ENCODE measurements at regions not wholly inside any gene's neighbourhood (a gene's known extent, or its start where the extent isn't known, plus 50 kb on each side); places are given as distances from the start of the nearest gene placed in this dataset.

DNA sequence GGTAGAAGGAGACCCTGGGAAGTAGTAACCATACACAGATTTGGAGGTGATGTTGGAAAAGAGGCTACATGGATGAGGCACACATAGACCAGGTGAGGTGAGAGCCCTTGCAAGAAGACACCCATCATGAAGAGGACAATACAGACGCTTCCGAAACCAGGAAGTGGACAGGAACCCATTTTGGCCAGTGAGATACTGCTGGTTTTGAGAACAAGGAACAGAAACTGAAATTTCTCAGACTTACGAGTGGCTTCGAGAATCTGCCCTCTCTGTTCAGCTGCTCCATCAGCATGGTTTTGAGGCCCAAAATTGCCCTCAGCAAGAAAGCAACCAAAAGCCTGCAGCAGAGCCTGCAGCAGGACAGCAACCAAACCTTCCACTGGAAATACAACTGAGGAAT lies 479.1 kb upstream of the NRXN1 start:
- Histone ChIP-seq H3K79me2 (replicated peaks; ENCODE audit: insufficient read depth) (no peaks in the 10 kb centered on the region), H3K27ac (ENCODE audit: low read depth) (no peak overlapping the region), H3K4me1 (ENCODE audit: insufficient read depth) (no peaks in the 10 kb centered on the region), H2AFZ (no peak overlapping the region), H4K20me1 (replicated peaks; ENCODE audit: insufficient read depth) (no peaks in the 10 kb centered on the region), H3K4me3 (no peak overlapping the region), H3K9me2 (ENCODE audit: insufficient read depth) (no peaks in the 10 kb centered on the region), H3K36me3 (ENCODE audit: insufficient read depth) (no peaks in the 10 kb centered on the region), H3K4me2 (no peak overlapping the region), H3F3A (replicated peaks; ENCODE audit: low read depth) (no peaks in the 10 kb centered on the region), H3K27me3 (ENCODE audit: insufficient read depth) (no peaks in the 10 kb centered on the region)
- ATAC-seq (no peak), DNase-seq (ENCODE audit: low spot score) (no peak)
- Mint-ChIP-seq H3K36me3 (ENCODE audit: low read depth) (no peaks in the 10 kb centered on the region), H3K4me3 (no peak overlapping the region), H3K27me3 (ENCODE audit: insufficient read depth, low read depth, poor library complexity) (peaks cover 4% of the 10 kb centered on the region), H3K9me3 (no peaks in the 10 kb centered on the region), H3K27ac (no peak overlapping the region), H3K4me1 (no peaks in the 10 kb centered on the region)
- TF ChIP-seq ZNF114 (CRISPR knock-in tag; IDR thresholded peaks at IDR 0.05) (no peak), EZH2 (IDR thresholded peaks at IDR 0.05; ENCODE audit: low read depth, unreplicated experiment) (no peak), EZH2phosphoT487 (IDR thresholded peaks at IDR 0.05; ENCODE audit: unreplicated experiment) (no peak), NANOG (IDR thresholded peaks at IDR 0.05; ENCODE audit: borderline replicate concordance) (no peak)
- TF ChIP-seq, protein P1, sequence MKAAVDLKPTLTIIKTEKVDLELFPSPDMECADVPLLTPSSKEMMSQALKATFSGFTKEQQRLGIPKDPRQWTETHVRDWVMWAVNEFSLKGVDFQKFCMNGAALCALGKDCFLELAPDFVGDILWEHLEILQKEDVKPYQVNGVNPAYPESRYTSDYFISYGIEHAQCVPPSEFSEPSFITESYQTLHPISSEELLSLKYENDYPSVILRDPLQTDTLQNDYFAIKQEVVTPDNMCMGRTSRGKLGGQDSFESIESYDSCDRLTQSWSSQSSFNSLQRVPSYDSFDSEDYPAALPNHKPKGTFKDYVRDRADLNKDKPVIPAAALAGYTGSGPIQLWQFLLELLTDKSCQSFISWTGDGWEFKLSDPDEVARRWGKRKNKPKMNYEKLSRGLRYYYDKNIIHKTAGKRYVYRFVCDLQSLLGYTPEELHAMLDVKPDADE (IDR thresholded peaks at IDR 0.05), result no peak
- TF ChIP-seq, protein P2, sequence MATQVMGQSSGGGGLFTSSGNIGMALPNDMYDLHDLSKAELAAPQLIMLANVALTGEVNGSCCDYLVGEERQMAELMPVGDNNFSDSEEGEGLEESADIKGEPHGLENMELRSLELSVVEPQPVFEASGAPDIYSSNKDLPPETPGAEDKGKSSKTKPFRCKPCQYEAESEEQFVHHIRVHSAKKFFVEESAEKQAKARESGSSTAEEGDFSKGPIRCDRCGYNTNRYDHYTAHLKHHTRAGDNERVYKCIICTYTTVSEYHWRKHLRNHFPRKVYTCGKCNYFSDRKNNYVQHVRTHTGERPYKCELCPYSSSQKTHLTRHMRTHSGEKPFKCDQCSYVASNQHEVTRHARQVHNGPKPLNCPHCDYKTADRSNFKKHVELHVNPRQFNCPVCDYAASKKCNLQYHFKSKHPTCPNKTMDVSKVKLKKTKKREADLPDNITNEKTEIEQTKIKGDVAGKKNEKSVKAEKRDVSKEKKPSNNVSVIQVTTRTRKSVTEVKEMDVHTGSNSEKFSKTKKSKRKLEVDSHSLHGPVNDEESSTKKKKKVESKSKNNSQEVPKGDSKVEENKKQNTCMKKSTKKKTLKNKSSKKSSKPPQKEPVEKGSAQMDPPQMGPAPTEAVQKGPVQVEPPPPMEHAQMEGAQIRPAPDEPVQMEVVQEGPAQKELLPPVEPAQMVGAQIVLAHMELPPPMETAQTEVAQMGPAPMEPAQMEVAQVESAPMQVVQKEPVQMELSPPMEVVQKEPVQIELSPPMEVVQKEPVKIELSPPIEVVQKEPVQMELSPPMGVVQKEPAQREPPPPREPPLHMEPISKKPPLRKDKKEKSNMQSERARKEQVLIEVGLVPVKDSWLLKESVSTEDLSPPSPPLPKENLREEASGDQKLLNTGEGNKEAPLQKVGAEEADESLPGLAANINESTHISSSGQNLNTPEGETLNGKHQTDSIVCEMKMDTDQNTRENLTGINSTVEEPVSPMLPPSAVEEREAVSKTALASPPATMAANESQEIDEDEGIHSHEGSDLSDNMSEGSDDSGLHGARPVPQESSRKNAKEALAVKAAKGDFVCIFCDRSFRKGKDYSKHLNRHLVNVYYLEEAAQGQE (IDR thresholded peaks at IDR 0.05; ENCODE audit: unreplicated experiment), result no peak

DNA sequence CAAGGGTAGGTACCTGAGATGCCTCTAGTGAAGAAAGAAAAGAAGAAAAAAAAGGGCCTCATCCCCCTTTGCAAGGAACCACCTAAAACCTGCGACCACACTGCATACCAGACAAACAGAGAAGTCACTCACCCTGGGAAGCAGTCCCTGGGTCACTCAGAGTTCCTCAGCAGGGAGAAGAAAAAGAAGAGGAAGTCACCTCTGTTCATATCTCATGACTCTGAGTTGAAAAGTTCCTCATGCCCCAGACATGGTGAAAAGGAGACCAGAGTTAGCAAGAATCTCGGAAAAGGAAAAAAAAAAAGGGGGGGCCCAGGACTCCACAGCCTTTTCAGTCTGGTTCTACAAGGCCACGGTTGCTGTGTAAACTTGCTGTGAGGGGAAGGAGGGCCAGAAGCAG lies 478.4 kb upstream of the NRXN1 start:
- Histone ChIP-seq H3K79me2 (replicated peaks; ENCODE audit: insufficient read depth) (no peaks in the 10 kb centered on the region), H3K4me1 (ENCODE audit: insufficient read depth) (no peaks in the 10 kb centered on the region), H3K27ac (ENCODE audit: low read depth) (no peak overlapping the region), H3K36me3 (ENCODE audit: insufficient read depth) (no peaks in the 10 kb centered on the region), H3F3A (replicated peaks; ENCODE audit: low read depth) (no peaks in the 10 kb centered on the region), H3K4me2 (no peak overlapping the region), H3K4me3 (no peak overlapping the region), H3K27me3 (ENCODE audit: insufficient read depth) (no peaks in the 10 kb centered on the region), H3K9me2 (ENCODE audit: insufficient read depth) (no peaks in the 10 kb centered on the region), H2AFZ (no peak overlapping the region; the same call in 1 of the 2 replicates), H4K20me1 (replicated peaks; ENCODE audit: insufficient read depth) (no peaks in the 10 kb centered on the region)
- no peak for ATAC-seq
- no peaks in the 10 kb centered on the region for H3K4me1 Mint-ChIP-seq
- H3K4me3 Mint-ChIP-seq, result no peak overlapping the region
- H3K27me3 Mint-ChIP-seq (ENCODE audit: insufficient read depth, low read depth, poor library complexity), result peaks cover 4% of the 10 kb centered on the region
- DNase-seq (ENCODE audit: low spot score), result no peak
- H3K9me3 Mint-ChIP-seq, result no peaks in the 10 kb centered on the region
- H3K27ac Mint-ChIP-seq, result no peak overlapping the region
- H3K36me3 Mint-ChIP-seq (ENCODE audit: low read depth), result no peaks in the 10 kb centered on the region
- TF ChIP-seq CREB1 (CRISPR knock-in tag; IDR thresholded peaks at IDR 0.05; ENCODE audit: low read depth) (no peak), EZH2phosphoT487 (IDR thresholded peaks at IDR 0.05; ENCODE audit: unreplicated experiment) (no peak), JUNB (IDR thresholded peaks at IDR 0.05; ENCODE audit: unreplicated experiment) (no peak), ZNF331 (CRISPR knock-in tag; IDR thresholded peaks at IDR 0.05; ENCODE audit: low read depth) (no peak)
- TF ChIP-seq, protein P1 (IDR thresholded peaks at IDR 0.05), result no peak
- TF ChIP-seq, protein P2 (IDR thresholded peaks at IDR 0.05; ENCODE audit: unreplicated experiment), result no peak

Measured in GM23338 (cell line).